ENCODE measurements at regions not wholly inside any gene's neighbourhood (a gene's known extent, or its start where the extent isn't known, plus 50 kb on each side); places are given as distances from the start of the nearest gene placed in this dataset.

DNA sequence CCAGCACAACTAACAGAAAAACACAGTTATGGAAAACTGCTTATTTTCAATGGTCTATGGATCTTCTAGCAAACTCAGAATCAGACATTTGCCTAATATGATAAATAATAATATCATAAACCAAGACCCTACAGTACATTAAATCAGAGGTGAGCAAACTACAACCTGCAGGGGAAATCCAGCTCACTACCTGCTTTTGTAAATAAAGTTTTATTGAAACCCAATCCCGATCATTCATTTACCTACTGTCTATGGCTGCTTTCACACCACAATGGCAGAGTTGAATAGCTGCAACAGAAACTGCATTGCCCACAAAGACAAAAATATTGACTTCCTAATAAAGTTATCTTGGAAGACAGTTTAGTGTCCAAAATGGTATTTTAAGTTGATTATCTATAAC is 108.5 kb downstream of the ELAPOR2 start:
- no peaks in the 10 kb centered on the region for H3K4me1 ChIP-seq (ENCODE audit: insufficient read depth, low read length, poor library complexity, severe bottlenecking)
- H3K27me3 ChIP-seq (ENCODE audit: insufficient read depth, low read length, poor library complexity, severe bottlenecking), result no peaks in the 10 kb centered on the region
- H3K4me3 ChIP-seq (ENCODE audit: low read length, poor library complexity, severe bottlenecking), result no peak overlapping the region
- no peak overlapping the region for H2AFZ ChIP-seq (ENCODE audit: low read length)
- TF ChIP-seq, protein P1, sequence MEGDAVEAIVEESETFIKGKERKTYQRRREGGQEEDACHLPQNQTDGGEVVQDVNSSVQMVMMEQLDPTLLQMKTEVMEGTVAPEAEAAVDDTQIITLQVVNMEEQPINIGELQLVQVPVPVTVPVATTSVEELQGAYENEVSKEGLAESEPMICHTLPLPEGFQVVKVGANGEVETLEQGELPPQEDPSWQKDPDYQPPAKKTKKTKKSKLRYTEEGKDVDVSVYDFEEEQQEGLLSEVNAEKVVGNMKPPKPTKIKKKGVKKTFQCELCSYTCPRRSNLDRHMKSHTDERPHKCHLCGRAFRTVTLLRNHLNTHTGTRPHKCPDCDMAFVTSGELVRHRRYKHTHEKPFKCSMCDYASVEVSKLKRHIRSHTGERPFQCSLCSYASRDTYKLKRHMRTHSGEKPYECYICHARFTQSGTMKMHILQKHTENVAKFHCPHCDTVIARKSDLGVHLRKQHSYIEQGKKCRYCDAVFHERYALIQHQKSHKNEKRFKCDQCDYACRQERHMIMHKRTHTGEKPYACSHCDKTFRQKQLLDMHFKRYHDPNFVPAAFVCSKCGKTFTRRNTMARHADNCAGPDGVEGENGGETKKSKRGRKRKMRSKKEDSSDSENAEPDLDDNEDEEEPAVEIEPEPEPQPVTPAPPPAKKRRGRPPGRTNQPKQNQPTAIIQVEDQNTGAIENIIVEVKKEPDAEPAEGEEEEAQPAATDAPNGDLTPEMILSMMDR (conservative IDR thresholded peaks at IDR 0.05; ENCODE audit: low read length), result no peak
- no peak for TF ChIP-seq EZH2phosphoT487 (IDR thresholded peaks at IDR 0.05; ENCODE audit: borderline replicate concordance)
- no peaks in the 10 kb centered on the region for H3F3A ChIP-seq (ENCODE audit: low read depth)
- no peaks in the 10 kb centered on the region for H3K9me2 ChIP-seq (replicated peaks; ENCODE audit: low read depth, low read length)
- no peaks in the 10 kb centered on the region for H3K79me2 ChIP-seq (ENCODE audit: insufficient read depth, low read length)
- H3K9ac ChIP-seq (ENCODE audit: low read depth, low read length, poor library complexity, severe bottlenecking), result no peak overlapping the region
- no peaks in the 10 kb centered on the region for H3K36me3 ChIP-seq (ENCODE audit: insufficient read depth, low read length)
- H4K20me1 ChIP-seq (ENCODE audit: insufficient read depth, low read length, poor library complexity, severe bottlenecking), result no peaks in the 10 kb centered on the region
- no peaks in the 10 kb centered on the region for H3K9me3 ChIP-seq (ENCODE audit: insufficient read depth, low read depth, low read length)
- H3K4me2 ChIP-seq (ENCODE audit: low read depth, low read length, poor library complexity, severe bottlenecking), result no peak overlapping the region

DNA sequence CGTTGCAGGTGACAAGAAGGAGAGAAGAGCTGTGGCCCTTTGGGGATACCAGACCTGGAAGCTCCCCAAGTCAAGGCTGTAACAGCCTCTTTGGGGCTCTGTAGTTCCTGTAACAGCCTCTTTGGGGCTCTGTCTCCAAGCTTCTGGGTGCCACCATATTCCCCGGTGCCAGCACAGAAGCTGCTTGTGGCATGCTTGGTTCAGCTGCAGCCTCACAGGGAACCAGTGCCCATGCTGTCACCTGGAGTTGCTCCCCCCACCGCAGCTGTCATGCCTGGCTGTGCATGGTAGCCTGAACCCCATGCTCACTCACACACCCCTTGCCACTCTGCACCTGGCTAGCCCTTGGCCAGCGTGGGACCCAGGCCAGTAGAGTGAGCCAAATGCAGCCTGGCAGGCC is 109.1 kb downstream of the ELAPOR2 start:
- H3K27me3 ChIP-seq (ENCODE audit: insufficient read depth, low read length, poor library complexity, severe bottlenecking), result no peaks in the 10 kb centered on the region
- H3K9me3 ChIP-seq (ENCODE audit: insufficient read depth, low read depth, low read length), result no peaks in the 10 kb centered on the region
- H3K9me2 ChIP-seq (replicated peaks; ENCODE audit: low read depth, low read length), result no peaks in the 10 kb centered on the region
- no peak for TF ChIP-seq EZH2phosphoT487 (IDR thresholded peaks at IDR 0.05; ENCODE audit: borderline replicate concordance)
- TF ChIP-seq, protein P1 (conservative IDR thresholded peaks at IDR 0.05; ENCODE audit: low read length), result no peak
- no peaks in the 10 kb centered on the region for H3F3A ChIP-seq (ENCODE audit: low read depth)
- no peaks in the 10 kb centered on the region for H3K36me3 ChIP-seq (ENCODE audit: insufficient read depth, low read length)
- no peaks in the 10 kb centered on the region for H3K79me2 ChIP-seq (ENCODE audit: insufficient read depth, low read length)
- H3K4me2 ChIP-seq (ENCODE audit: low read depth, low read length, poor library complexity, severe bottlenecking), result no peak overlapping the region
- no peaks in the 10 kb centered on the region for H4K20me1 ChIP-seq (ENCODE audit: insufficient read depth, low read length, poor library complexity, severe bottlenecking)
- no peak overlapping the region for H3K4me3 ChIP-seq (ENCODE audit: low read length, poor library complexity, severe bottlenecking)
- no peak overlapping the region for H3K9ac ChIP-seq (ENCODE audit: low read depth, low read length, poor library complexity, severe bottlenecking)
- no peak overlapping the region for H2AFZ ChIP-seq (ENCODE audit: low read length)
- H3K4me1 ChIP-seq (ENCODE audit: insufficient read depth, low read length, poor library complexity, severe bottlenecking), result no peaks in the 10 kb centered on the region

DNA sequence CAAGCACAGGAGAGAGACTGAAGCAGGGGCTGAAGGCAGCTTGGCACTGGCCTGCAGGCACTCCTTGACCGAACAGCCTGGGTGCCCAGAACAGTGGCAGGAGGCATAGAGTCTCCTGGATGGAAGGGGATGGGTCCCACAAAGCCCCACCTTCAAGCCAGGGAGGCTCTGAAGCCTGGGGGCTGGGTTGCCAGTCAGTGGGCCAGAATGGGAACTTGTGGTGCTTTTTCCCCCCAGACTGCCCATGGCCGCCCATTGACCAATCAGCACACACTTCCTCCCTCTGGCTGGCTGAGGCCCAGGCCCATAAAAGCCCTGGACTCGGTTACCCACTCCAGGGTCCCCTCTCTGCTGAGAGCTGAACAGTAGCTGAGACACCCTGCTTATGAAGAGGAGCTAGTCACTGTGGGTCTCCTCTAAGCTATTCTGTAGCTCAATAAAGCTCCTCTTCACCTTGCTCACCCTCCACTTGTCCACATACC is 109.6 kb downstream of the ELAPOR2 start:
- no peaks in the 10 kb centered on the region for H3K79me2 ChIP-seq (ENCODE audit: insufficient read depth, low read length)
- H3K4me1 ChIP-seq (ENCODE audit: insufficient read depth, low read length, poor library complexity, severe bottlenecking), result no peaks in the 10 kb centered on the region
- H4K20me1 ChIP-seq (ENCODE audit: insufficient read depth, low read length, poor library complexity, severe bottlenecking), result no peaks in the 10 kb centered on the region
- H3K36me3 ChIP-seq (ENCODE audit: insufficient read depth, low read length), result no peaks in the 10 kb centered on the region
- H3K9me2 ChIP-seq (replicated peaks; ENCODE audit: low read depth, low read length), result no peaks in the 10 kb centered on the region
- H3K27me3 ChIP-seq (ENCODE audit: insufficient read depth, low read length, poor library complexity, severe bottlenecking), result no peaks in the 10 kb centered on the region
- H3K9ac ChIP-seq (ENCODE audit: low read depth, low read length, poor library complexity, severe bottlenecking), result no peak overlapping the region
- no peak overlapping the region for H3K4me2 ChIP-seq (ENCODE audit: low read depth, low read length, poor library complexity, severe bottlenecking)
- H3K4me3 ChIP-seq (ENCODE audit: low read length, poor library complexity, severe bottlenecking), result no peak overlapping the region
- no peaks in the 10 kb centered on the region for H3F3A ChIP-seq (ENCODE audit: low read depth)
- TF ChIP-seq, protein P1 (conservative IDR thresholded peaks at IDR 0.05; ENCODE audit: low read length), result no peak
- TF ChIP-seq EZH2phosphoT487 (IDR thresholded peaks at IDR 0.05; ENCODE audit: borderline replicate concordance), result no peak
- no peak overlapping the region for H2AFZ ChIP-seq (ENCODE audit: low read length)
- H3K9me3 ChIP-seq (ENCODE audit: insufficient read depth, low read depth, low read length), result no peaks in the 10 kb centered on the region
